ENCODE measurements at regions not wholly inside any gene's neighbourhood (a gene's known extent, or its start where the extent isn't known, plus 50 kb on each side); places are given as distances from the start of the nearest gene placed in this dataset.

GRCh38 chr15:55035749-55036148, 161.0 kb downstream of the RSL24D1 start:
- in situ Hi-C loops (cut with MboI; ENCODE audit: low sequenced_read_pairs, unreplicated experiment): no loop called here
- TF ChIP-seq, protein P1, sequence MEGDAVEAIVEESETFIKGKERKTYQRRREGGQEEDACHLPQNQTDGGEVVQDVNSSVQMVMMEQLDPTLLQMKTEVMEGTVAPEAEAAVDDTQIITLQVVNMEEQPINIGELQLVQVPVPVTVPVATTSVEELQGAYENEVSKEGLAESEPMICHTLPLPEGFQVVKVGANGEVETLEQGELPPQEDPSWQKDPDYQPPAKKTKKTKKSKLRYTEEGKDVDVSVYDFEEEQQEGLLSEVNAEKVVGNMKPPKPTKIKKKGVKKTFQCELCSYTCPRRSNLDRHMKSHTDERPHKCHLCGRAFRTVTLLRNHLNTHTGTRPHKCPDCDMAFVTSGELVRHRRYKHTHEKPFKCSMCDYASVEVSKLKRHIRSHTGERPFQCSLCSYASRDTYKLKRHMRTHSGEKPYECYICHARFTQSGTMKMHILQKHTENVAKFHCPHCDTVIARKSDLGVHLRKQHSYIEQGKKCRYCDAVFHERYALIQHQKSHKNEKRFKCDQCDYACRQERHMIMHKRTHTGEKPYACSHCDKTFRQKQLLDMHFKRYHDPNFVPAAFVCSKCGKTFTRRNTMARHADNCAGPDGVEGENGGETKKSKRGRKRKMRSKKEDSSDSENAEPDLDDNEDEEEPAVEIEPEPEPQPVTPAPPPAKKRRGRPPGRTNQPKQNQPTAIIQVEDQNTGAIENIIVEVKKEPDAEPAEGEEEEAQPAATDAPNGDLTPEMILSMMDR (IDR thresholded peaks at IDR 0.05; ENCODE audit: borderline replicate concordance, control extremely low read depth, extremely low read depth, insufficient read depth, missing control alignments): no peak
- no peak for DNase-seq (ENCODE audit: low spot score)

- in situ Hi-C loops (cut with MboI; ENCODE audit: low sequenced_read_pairs, unreplicated experiment): no loop called here
- DNase-seq (ENCODE audit: low spot score): no peak
- TF ChIP-seq, protein P1 (IDR thresholded peaks at IDR 0.05; ENCODE audit: borderline replicate concordance, control extremely low read depth, extremely low read depth, insufficient read depth, missing control alignments): no peak
Measured at GRCh38 chr15:55033574-55033973, 163.2 kb downstream of the RSL24D1 start.

GRCh38 chr15:55031727-55032126, 165.0 kb downstream of the RSL24D1 start:
- DNase-seq (ENCODE audit: low spot score): no peak
- TF ChIP-seq, protein P1 (IDR thresholded peaks at IDR 0.05; ENCODE audit: borderline replicate concordance, control extremely low read depth, extremely low read depth, insufficient read depth, missing control alignments): no peak
- in situ Hi-C loops (cut with MboI; ENCODE audit: low sequenced_read_pairs, unreplicated experiment): no loop called here

DNA sequence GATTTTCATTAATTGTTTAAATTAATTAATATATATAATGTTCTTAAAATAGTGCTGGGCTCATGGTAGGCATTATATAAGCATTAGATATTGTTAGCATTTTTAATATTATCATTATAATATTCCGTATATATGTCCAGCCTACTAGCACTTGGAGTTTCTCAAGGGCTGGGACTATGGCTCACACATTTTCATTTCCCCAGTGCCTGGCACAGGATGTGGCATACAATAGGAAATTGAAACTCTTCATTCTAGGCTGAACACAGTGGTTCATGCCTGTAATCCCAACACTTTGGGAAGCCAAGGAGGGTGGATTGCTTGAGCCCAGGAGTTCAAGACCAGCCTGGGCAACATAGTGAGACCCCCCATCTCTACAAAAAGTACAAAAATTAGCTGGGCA, 170.4 kb downstream of the RSL24D1 start:
- in situ Hi-C loops (cut with MboI; ENCODE audit: low sequenced_read_pairs, unreplicated experiment): no loop called here
- TF ChIP-seq, protein P1 (IDR thresholded peaks at IDR 0.05; ENCODE audit: borderline replicate concordance, control extremely low read depth, extremely low read depth, insufficient read depth, missing control alignments): no peak
- DNase-seq (ENCODE audit: low spot score): no peak

GRCh38 chr15:55017635-55018034, 179.1 kb downstream of the RSL24D1 start:
- DNase-seq (ENCODE audit: low spot score): no peak
- in situ Hi-C loops (cut with MboI; ENCODE audit: low sequenced_read_pairs, unreplicated experiment): no loop called here
- TF ChIP-seq, protein P1 (IDR thresholded peaks at IDR 0.05; ENCODE audit: borderline replicate concordance, control extremely low read depth, extremely low read depth, insufficient read depth, missing control alignments): no peak

GRCh38 chr15:55016225-55016624, 180.5 kb downstream of the RSL24D1 start:
- TF ChIP-seq, protein P1 (IDR thresholded peaks at IDR 0.05; ENCODE audit: borderline replicate concordance, control extremely low read depth, extremely low read depth, insufficient read depth, missing control alignments): no peak
- in situ Hi-C loops (cut with MboI; ENCODE audit: low sequenced_read_pairs, unreplicated experiment): no loop called here
- no peak for DNase-seq (ENCODE audit: low spot score)

DNA sequence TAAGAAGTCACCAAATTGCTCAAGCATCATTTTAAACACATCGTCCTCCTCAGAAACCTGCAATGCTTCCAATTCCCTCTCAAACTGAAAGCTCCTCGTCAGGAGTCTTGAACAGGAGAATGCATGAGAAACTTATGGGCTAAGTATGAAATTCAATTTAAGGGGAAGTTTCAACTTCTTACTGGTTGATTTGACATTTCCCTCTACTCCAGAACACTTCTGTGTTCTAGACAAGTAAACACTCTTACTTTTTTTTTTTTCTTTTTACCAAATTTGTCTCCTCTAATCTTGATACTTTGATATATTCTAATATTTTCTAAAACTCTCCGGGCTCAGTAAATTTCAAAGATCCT, 181.7 kb downstream of the RSL24D1 start:
- TF ChIP-seq, protein P1 (IDR thresholded peaks at IDR 0.05; ENCODE audit: borderline replicate concordance, control extremely low read depth, extremely low read depth, insufficient read depth, missing control alignments): no peak
- in situ Hi-C loops (cut with MboI; ENCODE audit: low sequenced_read_pairs, unreplicated experiment): no loop called here

More for the DNA sequence above, 181.7 kb downstream of the RSL24D1 start:
- DNase-seq (ENCODE audit: low spot score): no peak

All from GM13976 (cell line).